ENCODE measurements at regions not wholly inside any gene's neighbourhood (a gene's known extent, or its start where the extent isn't known, plus 50 kb on each side); places are given as distances from the start of the nearest gene placed in this dataset.

- TF ChIP-seq CTCF (IDR thresholded peaks at IDR 0.05 in 4 of 5, conservative IDR thresholded peaks at IDR 0.05 in 1 of 5) (no peak), POLR2A (IDR thresholded peaks at IDR 0.05) (no peak)
These were observed 569.0 kb downstream of the TUSC7 start for GRCh38 chr3:117278424-117279190.

Measured in gastrocnemius medialis (tissue), 4 donors.